HG02981 (cell line): ENCODE measurements at regions not wholly inside any gene's neighbourhood (a gene's known extent, or its start where the extent isn't known, plus 50 kb on each side); places are given as distances from the start of the nearest gene placed in this dataset.
"Not testable (repeated sequence)": the region's sequence is repeated elsewhere in the genome, so short reads cannot be mapped to it uniquely, and the experiment has no call there.

Source experiments
- ATAC-seq: cut with Tn5 transposase; IDR thresholded peaks from one replicate; pipeline ENCODE4 v1.9.1; 2021; ENCODE audit warnings: mild to moderate bottlenecking, moderate library complexity; ENCODE audit not compliant: unreplicated experiment

- ATAC-seq, result no peak
Observed at GRCh38 chr12:34402228-34402898, 380.1 kb downstream of the ALG10 start.

- ATAC-seq, result no peak
Observed at GRCh38 chr12:34402899-34403705, 380.8 kb downstream of the ALG10 start.

GRCh38 chr12:34403706-34404376, 381.5 kb downstream of the ALG10 start:
- no peak for ATAC-seq

- ATAC-seq, result no peak
Observed at GRCh38 chr12:34404377-34405285, 382.3 kb downstream of the ALG10 start.

GRCh38 chr12:34405286-34406227, 383.3 kb downstream of the ALG10 start:
- ATAC-seq, result no peak

GRCh38 chr12:34406228-34406995, 384.1 kb downstream of the ALG10 start:
- no peak for ATAC-seq

- ATAC-seq, result no peak
Observed at GRCh38 chr12:34406996-34407300, 384.7 kb downstream of the ALG10 start.

GRCh38 chr12:34407813-34408212, 385.5 kb downstream of the ALG10 start:
- ATAC-seq, result no peak

- ATAC-seq, result not testable (repeated sequence)
Observed at GRCh38 chr12:34431509-34431908, 409.2 kb downstream of the ALG10 start.
